Left lobe of liver (tissue), 2 donors: ENCODE measurements at regions not wholly inside any gene's neighbourhood (a gene's known extent, or its start where the extent isn't known, plus 50 kb on each side); places are given as distances from the start of the nearest gene placed in this dataset.
"Not testable (repeated sequence)": the region's sequence is repeated elsewhere in the genome, so short reads cannot be mapped to it uniquely, and the experiment has no call there.

Experiments
- ATAC-seq: fragments of 200-7000 bp; cut with Tn5 transposase; one replicate; pipeline ENCODE4 v1.9.1; 2020; ENCODE audit warnings: mild to moderate bottlenecking, moderate library complexity
- DNase-seq: peaks from one replicate; pipeline ENCODE4 v3.0.0-alpha.2; 2020; ENCODE audit warnings: low spot score
- donor health status: DM: no; HTN: no; CAD: no; lungs with moderate emphysema.
- donor health status: DM: no; HTN: yes; CAD: no.

DNA sequence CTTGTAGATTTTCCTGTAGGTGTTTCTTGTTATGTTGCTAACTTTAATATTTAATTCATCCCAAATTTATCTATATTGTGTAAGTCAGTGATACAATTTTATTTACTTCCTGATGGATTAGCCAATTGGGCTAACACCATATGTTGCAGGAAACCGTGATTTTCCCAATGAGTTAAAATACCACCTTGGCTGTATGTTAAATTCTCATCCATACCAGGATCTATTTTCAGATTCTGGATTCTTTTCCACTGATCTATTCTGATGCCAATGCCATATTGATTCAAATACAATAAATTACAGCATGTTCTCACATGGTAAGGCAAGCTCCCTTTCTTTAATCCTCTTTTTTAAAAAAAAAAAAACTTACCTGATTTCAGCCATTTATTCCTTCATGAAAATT is 85.8 kb upstream of the DNAJC10 start:
- ATAC-seq = no peak

DNA sequence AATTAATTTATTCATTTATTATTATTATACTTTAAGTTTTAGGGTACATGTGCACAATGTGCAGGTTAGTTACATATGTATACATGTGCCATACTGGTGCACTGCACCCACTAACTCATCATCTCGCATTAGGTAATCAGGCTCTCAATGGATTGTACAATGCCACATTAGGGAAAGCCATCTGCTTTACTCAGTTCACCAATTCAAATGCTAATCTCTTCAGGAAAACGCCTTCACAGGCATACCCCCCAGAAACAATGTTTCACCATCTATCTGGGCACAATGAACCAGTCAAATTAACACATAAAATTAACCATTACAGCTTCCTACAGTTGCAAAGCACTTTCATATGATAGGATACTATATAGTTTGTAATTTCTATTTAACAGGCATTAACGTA is 84.8 kb upstream of the DNAJC10 start:
- DNase-seq (no peak), ATAC-seq (no peak)

More for the DNA sequence above, 85.8 kb upstream of the DNAJC10 start:
- DNase-seq = no peak

- DNase-seq (no peak), ATAC-seq (no peak)
Observed at GRCh38 chr2:182634386-182634785, 81.7 kb upstream of the DNAJC10 start.

DNA sequence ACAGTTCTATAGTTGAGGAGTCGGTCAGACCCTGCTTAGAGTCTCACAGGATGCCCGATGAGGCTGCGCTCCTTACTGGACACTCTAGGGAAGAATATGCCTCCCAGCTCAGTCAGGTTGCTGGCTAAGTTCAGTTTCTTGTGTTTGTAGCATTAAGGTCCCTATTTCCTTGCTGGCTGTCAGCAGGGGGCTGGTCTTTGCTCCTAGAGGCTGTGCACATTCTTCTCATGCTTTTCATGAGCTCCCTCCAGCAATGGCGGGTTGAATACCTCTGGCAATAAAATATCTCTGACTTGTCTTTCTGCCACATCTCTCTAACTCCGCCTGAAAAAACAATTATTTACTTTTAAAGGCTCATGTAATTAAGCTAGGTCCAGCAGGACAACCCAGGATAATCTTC is 79.4 kb upstream of the DNAJC10 start:
- no peak for ATAC-seq
- DNase-seq = no peak

- ATAC-seq = no peak
- DNase-seq = no peak
Observed at GRCh38 chr2:182638667-182639066, 77.4 kb upstream of the DNAJC10 start.

- ATAC-seq = no peak
- no peak for DNase-seq
Observed at GRCh38 chr2:182639971-182640370, 76.1 kb upstream of the DNAJC10 start.

DNA sequence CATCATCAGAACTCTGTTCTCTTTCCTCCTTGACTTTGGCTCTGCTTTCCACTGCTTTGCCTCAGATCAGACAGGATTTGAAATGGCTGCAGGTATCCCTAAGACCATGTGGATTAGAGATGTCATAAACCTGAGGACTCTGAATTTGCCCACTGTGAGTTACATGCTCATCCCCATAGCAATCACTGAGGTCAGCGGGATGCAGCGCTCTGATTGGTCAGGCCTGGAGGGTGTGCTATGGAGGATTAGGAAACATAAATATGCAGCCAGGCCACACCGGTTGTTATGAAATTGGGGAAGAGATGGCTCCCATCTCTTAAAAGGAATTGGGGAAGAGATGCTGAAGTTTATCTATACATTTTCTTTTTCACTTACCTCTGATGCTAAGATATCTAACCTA is 73.7 kb upstream of the DNAJC10 start:
- DNase-seq = no peak
- ATAC-seq = peak; percentile 40

DNA sequence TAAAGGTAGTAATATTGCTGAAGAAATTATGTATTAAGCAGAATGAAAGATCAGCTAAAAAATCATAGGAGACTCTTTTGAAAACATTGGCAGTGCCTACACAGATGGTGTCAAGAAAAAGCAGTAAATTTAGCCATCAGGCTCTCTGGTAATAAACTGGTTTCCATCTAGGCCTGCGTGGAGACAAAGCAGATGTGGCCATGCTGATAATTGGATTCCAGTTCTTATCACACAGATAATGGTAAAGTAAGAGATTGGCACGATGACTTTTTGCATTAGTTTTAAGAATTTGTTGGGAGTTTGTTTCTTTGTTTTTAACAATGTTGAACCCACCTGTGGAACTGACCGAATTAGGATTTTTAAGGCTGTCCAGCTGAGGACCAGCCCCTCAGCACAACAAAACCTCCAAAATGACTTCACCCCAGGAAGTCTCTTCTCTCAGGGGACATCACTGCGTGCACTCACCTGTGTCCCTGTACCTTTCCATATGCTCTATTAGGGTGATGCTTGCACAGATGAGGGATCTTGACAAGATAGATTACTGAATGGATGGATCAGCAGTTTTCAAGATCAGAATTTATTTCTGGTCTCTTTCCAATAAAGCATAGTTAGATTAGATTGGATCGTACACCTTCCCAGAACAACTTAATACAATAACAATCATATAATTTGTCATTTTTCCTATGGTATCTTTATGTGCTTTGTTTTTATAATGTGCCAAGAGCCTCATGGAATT is 69.1 kb upstream of the DNAJC10 start:
- ATAC-seq = no peak
- DNase-seq = no peak

- DNase-seq = no peak
- no peak for ATAC-seq
Observed at GRCh38 chr2:182647499-182647787, 68.6 kb upstream of the DNAJC10 start.

GRCh38 chr2:182649316-182649715 is 66.7 kb upstream of the DNAJC10 start:
- DNase-seq (no peak), ATAC-seq (peak; percentile 62)

- peak; percentile 48 for ATAC-seq
- DNase-seq = no peak
Observed at GRCh38 chr2:182650704-182651103, 65.4 kb upstream of the DNAJC10 start.

GRCh38 chr2:182652326-182652725 is 63.7 kb upstream of the DNAJC10 start:
- no peak for ATAC-seq
- no peak for DNase-seq

GRCh38 chr2:182655750-182656149 is 60.3 kb upstream of the DNAJC10 start:
- ATAC-seq (no peak), DNase-seq (no peak)

DNA sequence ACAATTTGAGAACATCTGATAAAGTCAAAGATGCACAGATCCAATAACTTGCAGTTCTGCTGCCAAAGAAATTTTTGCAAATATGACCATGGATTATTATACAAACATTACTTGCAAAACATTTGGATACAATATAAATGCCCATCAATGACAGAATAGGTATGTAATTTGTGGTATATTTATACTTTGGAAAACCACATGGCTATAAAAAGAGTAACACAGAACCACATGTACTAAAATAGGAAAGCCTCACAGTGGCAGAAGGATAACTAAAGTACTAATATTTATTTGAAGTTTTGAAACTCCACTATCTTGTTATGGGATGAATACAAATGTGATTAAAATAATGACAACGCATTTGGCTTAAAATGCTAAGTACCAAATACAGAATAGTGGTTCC is 51.8 kb upstream of the DNAJC10 start:
- DNase-seq (no peak), ATAC-seq (no peak)

- ATAC-seq, DNase-seq: not testable (repeated sequence)
Observed at GRCh38 chr2:182665500-182665899, 50.6 kb upstream of the DNAJC10 start.
